HUES6 (cell line): ENCODE measurements at regions not wholly inside any gene's neighbourhood (a gene's known extent, or its start where the extent isn't known, plus 50 kb on each side); places are given as distances from the start of the nearest gene placed in this dataset.
"Not testable (repeated sequence)": the region's sequence is repeated elsewhere in the genome, so short reads cannot be mapped to it uniquely, and the experiment has no call there.

Experiments
- H3K27ac ChIP-seq: 2 replicates; pipeline ENCODE4 v1.7.0; 2013; ENCODE audit warnings: low read depth, mild to moderate bottlenecking, low read length, inconsistent platforms
- H3K27me3 ChIP-seq: 2 replicates; pipeline ENCODE4 v1.6.1; 2013; ENCODE audit warnings: low read length; ENCODE audit not compliant: control insufficient read depth, insufficient read depth
- H3K36me3 ChIP-seq: 2 replicates; pipeline ENCODE4 v1.6.1; 2013; ENCODE audit warnings: low read length; ENCODE audit not compliant: control insufficient read depth, insufficient read depth
- H3K4me1 ChIP-seq: 2 replicates; pipeline ENCODE4 v1.6.1; 2013; ENCODE audit warnings: low read length; ENCODE audit not compliant: control insufficient read depth, insufficient read depth
- H3K4me3 ChIP-seq: 2 replicates; pipeline ENCODE4 v1.5.1; 2013; ENCODE audit warnings: low read depth, low read length
- H3K9ac ChIP-seq: one replicate; pipeline ENCODE4 v1.6.1; 2013; ENCODE audit warnings: mild to moderate bottlenecking, low read length
- H3K9me3 ChIP-seq: 2 replicates; pipeline ENCODE4 v1.6.1; 2013; ENCODE audit warnings: low read depth, low read length; ENCODE audit not compliant: control insufficient read depth, insufficient read depth

- Histone ChIP-seq H3K4me1 (no peaks in the 10 kb centered on the region), H3K27ac (no peak overlapping the region), H3K9ac (no peak overlapping the region), H3K4me3 (no peak overlapping the region), H3K27me3 (no peaks in the 10 kb centered on the region), H3K9me3 (no peaks in the 10 kb centered on the region), H3K36me3 (no peaks in the 10 kb centered on the region)
Measured at GRCh38 chr18:70700496-70700895, 411.7 kb downstream of the SOCS6 start.

- Histone ChIP-seq H3K27me3 (no peaks in the 10 kb centered on the region), H3K4me1 (no peaks in the 10 kb centered on the region; the same call in 1 of the 2 replicates), H3K9ac (no peak overlapping the region), H3K27ac (no peak overlapping the region), H3K36me3 (no peaks in the 10 kb centered on the region), H3K9me3 (no peaks in the 10 kb centered on the region), H3K4me3 (no peak overlapping the region)
Measured at GRCh38 chr18:70698574-70698973, 409.7 kb downstream of the SOCS6 start.

- H3K4me3 ChIP-seq = no peak overlapping the region
- no peaks in the 10 kb centered on the region for H3K27me3 ChIP-seq
- H3K9me3 ChIP-seq = no peaks in the 10 kb centered on the region
- no peaks in the 10 kb centered on the region for H3K36me3 ChIP-seq
- H3K27ac ChIP-seq = no peak overlapping the region
- no peaks in the 10 kb centered on the region; the same call in 1 of the 2 replicates for H3K4me1 ChIP-seq
- no peak overlapping the region for H3K9ac ChIP-seq
Measured at GRCh38 chr18:70693246-70693645, 404.4 kb downstream of the SOCS6 start.

- not testable (repeated sequence) for H3K4me3 ChIP-seq, H3K27ac ChIP-seq, H3K9ac ChIP-seq, H3K27me3 ChIP-seq, H3K4me1 ChIP-seq, H3K9me3 ChIP-seq, H3K36me3 ChIP-seq
Measured at GRCh38 chr18:70689765-70690164, 400.9 kb downstream of the SOCS6 start.

- Histone ChIP-seq H3K9me3 (no peaks in the 10 kb centered on the region), H3K27ac (no peak overlapping the region), H3K36me3 (no peaks in the 10 kb centered on the region), H3K27me3 (no peaks in the 10 kb centered on the region), H3K4me1 (no peaks in the 10 kb centered on the region), H3K9ac (no peak overlapping the region), H3K4me3 (no peak overlapping the region)
Measured at GRCh38 chr18:70688286-70688685, 399.4 kb downstream of the SOCS6 start.

- H3K9ac ChIP-seq = no peak overlapping the region
- H3K4me1 ChIP-seq = no peaks in the 10 kb centered on the region
- no peak overlapping the region for H3K27ac ChIP-seq
- H3K36me3 ChIP-seq = no peaks in the 10 kb centered on the region
- no peak overlapping the region for H3K4me3 ChIP-seq
- no peaks in the 10 kb centered on the region for H3K27me3 ChIP-seq
- no peaks in the 10 kb centered on the region for H3K9me3 ChIP-seq
Measured at GRCh38 chr18:70684821-70685220, 396.0 kb downstream of the SOCS6 start.

- Histone ChIP-seq H3K27ac (no peak overlapping the region), H3K4me1 (no peaks in the 10 kb centered on the region), H3K27me3 (no peaks in the 10 kb centered on the region), H3K4me3 (no peak overlapping the region), H3K36me3 (no peaks in the 10 kb centered on the region), H3K9me3 (no peaks in the 10 kb centered on the region), H3K9ac (no peak overlapping the region)
Measured at GRCh38 chr18:70683263-70683662, 394.4 kb downstream of the SOCS6 start.

- H3K9me3 ChIP-seq = peaks cover 2% of the 10 kb centered on the region; the same call in 1 of the 2 replicates
- no peaks in the 10 kb centered on the region for H3K4me1 ChIP-seq
Measured at GRCh38 chr18:70674896-70675295, 386.1 kb downstream of the SOCS6 start.

GRCh38 chr18:70673831-70674230 lies 385.0 kb downstream of the SOCS6 start:
- Histone ChIP-seq H3K36me3 (no peaks in the 10 kb centered on the region), H3K27me3 (no peaks in the 10 kb centered on the region), H3K9ac (no peak overlapping the region), H3K4me1 (no peaks in the 10 kb centered on the region), H3K4me3 (no peak overlapping the region), H3K27ac (no peak overlapping the region), H3K9me3 (peaks cover 9% of the 10 kb centered on the region; the same call in 1 of the 2 replicates)

More at GRCh38 chr18:70674896-70675295, 386.1 kb downstream of the SOCS6 start:
- H3K27me3 ChIP-seq = no peaks in the 10 kb centered on the region
- H3K36me3 ChIP-seq = no peaks in the 10 kb centered on the region
- H3K27ac ChIP-seq = no peak overlapping the region
- no peak overlapping the region for H3K9ac ChIP-seq
- H3K4me3 ChIP-seq = no peak overlapping the region

GRCh38 chr18:70672581-70672980 lies 383.7 kb downstream of the SOCS6 start:
- no peaks in the 10 kb centered on the region for H3K4me1 ChIP-seq
- H3K9me3 ChIP-seq = peaks cover 9% of the 10 kb centered on the region; the same call in 1 of the 2 replicates
- no peak overlapping the region for H3K9ac ChIP-seq
- H3K27me3 ChIP-seq = no peaks in the 10 kb centered on the region
- H3K27ac ChIP-seq = no peak overlapping the region
- no peak overlapping the region for H3K4me3 ChIP-seq
- no peaks in the 10 kb centered on the region for H3K36me3 ChIP-seq

- no peaks in the 10 kb centered on the region for H3K36me3 ChIP-seq
- no peaks in the 10 kb centered on the region for H3K4me1 ChIP-seq
- H3K27me3 ChIP-seq = no peaks in the 10 kb centered on the region
- no peak overlapping the region for H3K4me3 ChIP-seq
- H3K9me3 ChIP-seq = peaks cover 9% of the 10 kb centered on the region; the same call in 1 of the 2 replicates
- H3K27ac ChIP-seq = no peak overlapping the region
- H3K9ac ChIP-seq = no peak overlapping the region
Measured at GRCh38 chr18:70671889-70672565, 383.2 kb downstream of the SOCS6 start.
